A673 (cell line): ENCODE measurements at regions not wholly inside any gene's neighbourhood (a gene's known extent, or its start where the extent isn't known, plus 50 kb on each side); places are given as distances from the start of the nearest gene placed in this dataset.

Experiments
- EZH2 ChIP-seq: fragments of 200-600 bp; sonication (generic); IDR thresholded peaks from 2 replicates; pipeline ENCODE4 v1.6.1; 2017; ENCODE audit warnings: borderline replicate concordance, low read depth, mild to moderate bottlenecking, mixed read lengths, antibody characterized with exemption, low read length; ENCODE audit not compliant: poor library complexity, severe bottlenecking
- TF ChIP-seq, protein P1 (sequence below): fragments of 300-800, 200-600 bp; sonication (generic); conservative IDR thresholded peaks from 2 replicates; pipeline ENCODE4 v1.5.1; 2017; ENCODE audit warnings: low read depth, mild to moderate bottlenecking, antibody characterized with exemption, low read length, moderate library complexity, mixed read lengths

DNA sequence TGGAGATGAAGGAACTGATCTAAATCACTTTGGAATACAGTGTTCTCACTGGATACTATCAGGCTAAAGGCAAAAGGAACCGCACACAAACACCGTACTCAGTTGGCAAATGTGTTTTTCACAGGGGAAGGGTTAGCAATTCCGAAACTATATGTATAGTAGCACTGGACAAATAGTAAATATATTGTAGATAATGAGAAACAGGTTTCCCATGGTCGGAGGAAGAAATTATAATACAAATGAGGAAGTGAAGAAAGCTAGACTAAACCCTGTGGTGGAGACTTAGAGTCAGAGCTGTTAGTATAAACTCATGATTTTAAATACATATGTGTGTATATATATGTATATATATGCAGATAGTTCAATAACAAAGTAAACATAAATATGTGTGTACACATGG, 414.1 kb upstream of the SALL1 start:
- TF ChIP-seq, protein P1, sequence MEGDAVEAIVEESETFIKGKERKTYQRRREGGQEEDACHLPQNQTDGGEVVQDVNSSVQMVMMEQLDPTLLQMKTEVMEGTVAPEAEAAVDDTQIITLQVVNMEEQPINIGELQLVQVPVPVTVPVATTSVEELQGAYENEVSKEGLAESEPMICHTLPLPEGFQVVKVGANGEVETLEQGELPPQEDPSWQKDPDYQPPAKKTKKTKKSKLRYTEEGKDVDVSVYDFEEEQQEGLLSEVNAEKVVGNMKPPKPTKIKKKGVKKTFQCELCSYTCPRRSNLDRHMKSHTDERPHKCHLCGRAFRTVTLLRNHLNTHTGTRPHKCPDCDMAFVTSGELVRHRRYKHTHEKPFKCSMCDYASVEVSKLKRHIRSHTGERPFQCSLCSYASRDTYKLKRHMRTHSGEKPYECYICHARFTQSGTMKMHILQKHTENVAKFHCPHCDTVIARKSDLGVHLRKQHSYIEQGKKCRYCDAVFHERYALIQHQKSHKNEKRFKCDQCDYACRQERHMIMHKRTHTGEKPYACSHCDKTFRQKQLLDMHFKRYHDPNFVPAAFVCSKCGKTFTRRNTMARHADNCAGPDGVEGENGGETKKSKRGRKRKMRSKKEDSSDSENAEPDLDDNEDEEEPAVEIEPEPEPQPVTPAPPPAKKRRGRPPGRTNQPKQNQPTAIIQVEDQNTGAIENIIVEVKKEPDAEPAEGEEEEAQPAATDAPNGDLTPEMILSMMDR: no peak
- no peak for TF ChIP-seq EZH2
